EH (cell line): ENCODE measurements at regions not wholly inside any gene's neighbourhood (a gene's known extent, or its start where the extent isn't known, plus 50 kb on each side); places are given as distances from the start of the nearest gene placed in this dataset.
A peak's percentile ranks its signal among the peaks of the same experiment; 100 is the strongest.

ENCODE experiments used
- DNase-seq: peaks from one replicate; pipeline ENCODE4 v3.0.0-alpha.2; 2015; ENCODE audit warnings: low read depth

DNA sequence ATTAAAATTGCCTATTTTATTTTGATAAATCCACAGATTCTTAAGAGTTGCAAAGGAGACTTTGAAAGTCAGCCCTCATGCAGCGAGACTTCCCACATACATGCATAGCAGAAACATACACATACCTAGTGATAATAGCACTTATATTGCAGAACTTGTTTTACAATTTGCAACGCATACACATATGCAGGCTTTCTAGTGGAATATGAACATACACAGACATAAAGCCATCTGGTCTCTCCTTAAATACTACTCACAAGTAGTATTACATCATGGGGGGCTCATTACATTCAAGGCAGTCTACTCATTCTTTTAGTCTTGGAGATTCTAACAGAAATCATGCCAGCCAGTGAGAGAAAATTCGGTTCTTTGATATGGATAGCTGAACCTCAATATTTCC lies 295.1 kb upstream of the RND3 start:
- DNase-seq, result no peak

DNA sequence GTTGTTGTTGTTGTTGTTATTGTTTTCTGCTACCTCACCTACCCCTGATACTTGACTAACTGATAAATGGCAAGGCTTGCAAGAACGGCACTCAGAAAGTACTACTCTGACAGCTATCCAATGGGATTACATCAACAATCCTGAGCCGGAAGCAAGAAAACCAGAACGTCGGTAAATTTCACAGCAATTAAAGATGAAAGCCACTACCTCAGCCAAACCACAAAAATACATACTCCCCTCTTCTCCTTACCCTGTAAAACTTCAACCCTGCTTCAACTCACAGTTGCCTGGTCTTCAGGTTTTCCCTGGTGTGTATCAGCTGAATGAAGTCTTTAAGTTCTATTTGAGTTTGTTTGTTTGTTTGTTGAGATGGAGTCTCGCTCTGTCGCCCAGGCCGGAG lies 293.7 kb upstream of the RND3 start:
- DNase-seq, result no peak

GRCh38 chr2:150778828-150779227 lies 291.4 kb upstream of the RND3 start:
- DNase-seq, result peak; percentile 31

- no peak for DNase-seq
These were observed 282.0 kb upstream of the RND3 start for GRCh38 chr2:150769421-150769820.

- no peak for DNase-seq
These were observed 280.7 kb upstream of the RND3 start for GRCh38 chr2:150767991-150768746.

DNA sequence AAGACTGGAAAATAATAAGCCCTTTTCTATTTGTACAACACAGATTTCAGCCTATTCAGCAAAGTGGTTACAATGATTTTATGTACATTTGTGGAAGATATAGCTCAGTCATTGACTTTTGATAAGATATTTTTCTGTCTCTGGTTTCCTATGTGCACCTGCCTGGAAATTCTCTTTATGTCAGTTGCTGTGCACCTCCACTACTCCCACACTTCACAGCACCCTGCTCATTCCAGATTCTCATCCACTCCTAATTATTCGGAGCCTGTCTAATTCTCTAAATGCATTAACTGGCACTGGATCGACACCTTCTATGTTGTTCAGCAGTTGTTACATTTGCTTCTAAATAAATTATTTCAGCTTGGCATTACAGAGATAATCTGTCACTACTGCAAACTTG lies 275.1 kb upstream of the RND3 start:
- no peak for DNase-seq

GRCh38 chr2:150759531-150759930 lies 272.1 kb upstream of the RND3 start:
- DNase-seq, result no peak

DNA sequence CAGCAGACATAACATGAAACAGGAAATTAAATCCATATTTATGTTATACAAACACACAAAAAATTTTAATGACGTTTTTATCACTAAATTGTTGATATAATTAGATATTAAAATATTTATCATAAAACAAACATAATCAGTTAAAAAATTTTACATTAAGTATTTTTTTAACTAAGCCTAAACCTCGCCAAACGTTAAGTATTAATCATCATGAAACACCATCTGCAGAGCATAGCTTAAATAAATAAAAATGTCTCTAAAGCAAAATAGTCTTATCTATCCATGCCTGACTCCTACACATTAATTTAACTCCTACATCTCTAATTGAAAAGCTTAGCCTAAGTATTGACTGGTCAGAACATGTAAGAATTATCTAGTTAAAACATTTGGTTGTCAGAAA lies 271.6 kb upstream of the RND3 start:
- no peak for DNase-seq

GRCh38 chr2:150752229-150752628 lies 264.8 kb upstream of the RND3 start:
- DNase-seq, result no peak

DNA sequence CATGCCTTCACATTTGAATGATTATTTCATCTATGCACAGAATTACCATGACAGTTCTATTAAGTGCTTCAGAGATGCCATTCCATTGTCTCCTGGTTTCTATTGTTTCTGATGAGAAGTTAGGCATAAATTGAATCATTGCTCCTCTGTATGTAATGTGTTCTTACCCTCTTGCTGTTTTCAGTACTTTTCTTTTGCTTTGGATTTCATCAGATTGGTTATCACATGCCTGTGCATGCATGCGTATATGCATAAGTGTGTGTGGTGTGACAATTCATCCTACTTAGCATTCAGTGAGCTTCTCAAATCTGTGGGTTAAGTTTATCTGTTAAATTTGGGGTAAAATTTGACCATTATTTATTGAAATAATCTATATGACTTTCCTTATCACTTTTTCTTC lies 263.3 kb upstream of the RND3 start:
- DNase-seq, result no peak

DNA sequence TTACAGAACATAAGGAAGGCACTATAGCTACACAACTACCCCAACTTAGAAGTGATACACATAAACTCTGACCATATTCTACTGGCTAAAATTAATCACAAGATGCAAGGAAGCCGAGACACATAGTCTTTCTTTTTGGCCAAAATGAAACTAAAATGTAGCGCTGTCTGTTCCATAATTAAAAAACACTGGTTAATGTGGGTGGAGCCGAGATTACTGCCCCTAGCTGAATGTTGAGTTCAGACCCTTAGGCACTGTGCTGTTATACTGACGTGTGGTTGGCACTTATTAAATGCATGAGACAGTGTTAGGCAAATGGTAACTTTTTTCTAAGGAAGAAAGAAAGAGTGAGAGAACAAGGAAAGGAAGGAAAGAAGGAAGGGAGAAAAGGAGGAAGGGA lies 254.6 kb upstream of the RND3 start:
- DNase-seq, result no peak

DNA sequence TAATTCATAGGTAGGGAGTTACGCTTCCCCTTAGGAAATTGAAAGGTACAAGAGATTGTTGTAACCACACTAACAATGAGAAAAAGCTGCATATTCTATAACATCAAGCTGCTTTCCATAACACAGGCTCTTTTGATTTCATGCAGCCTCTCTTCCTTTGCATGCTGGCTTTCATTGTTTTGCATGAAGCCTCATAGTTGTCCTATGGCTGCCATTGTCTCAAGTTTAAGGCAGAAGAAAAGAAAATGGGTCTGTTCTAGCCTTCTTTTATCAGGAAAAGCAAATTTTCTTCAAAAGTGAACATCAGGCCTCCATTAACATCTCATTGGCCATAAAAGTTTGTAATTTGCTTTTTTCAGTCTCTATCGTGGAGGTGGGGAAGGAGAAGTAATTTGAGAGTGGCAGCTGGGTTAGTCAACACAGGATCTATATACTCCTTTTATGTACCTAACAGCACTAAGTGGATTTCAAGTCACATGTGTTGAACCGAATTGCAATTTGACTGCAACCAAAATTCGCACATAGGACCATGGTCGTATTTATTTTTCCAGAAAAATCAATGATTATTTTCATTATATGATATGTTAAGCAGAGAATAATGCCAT lies 248.5 kb upstream of the RND3 start:
- DNase-seq, result no peak

DNA sequence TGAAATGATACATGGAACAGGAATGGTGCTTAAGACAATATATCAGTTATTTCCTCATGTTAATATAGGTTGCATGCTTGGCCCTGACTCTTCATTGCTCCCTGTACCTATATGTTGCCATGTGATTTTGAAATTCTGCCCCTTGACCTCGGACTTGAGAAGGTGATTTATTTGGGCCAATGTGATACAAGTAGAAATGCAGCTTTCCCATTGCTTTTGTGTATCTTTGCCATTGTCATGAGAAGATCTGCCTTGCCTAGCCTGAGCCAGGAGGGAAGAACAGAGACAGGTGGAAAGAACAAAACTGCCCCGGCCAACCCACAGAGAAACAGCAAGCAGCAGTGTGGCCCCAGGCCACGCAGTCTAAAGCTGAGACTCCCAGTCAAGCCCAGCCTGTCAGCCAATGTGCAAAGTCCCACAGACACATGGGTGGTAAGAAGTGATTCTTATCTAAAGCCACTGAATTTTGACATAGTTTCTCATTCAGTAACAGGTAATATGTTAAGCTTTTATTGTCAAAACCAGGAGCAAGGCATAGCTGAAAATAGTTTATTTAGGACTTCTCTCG lies 245.7 kb upstream of the RND3 start:
- DNase-seq, result no peak

DNA sequence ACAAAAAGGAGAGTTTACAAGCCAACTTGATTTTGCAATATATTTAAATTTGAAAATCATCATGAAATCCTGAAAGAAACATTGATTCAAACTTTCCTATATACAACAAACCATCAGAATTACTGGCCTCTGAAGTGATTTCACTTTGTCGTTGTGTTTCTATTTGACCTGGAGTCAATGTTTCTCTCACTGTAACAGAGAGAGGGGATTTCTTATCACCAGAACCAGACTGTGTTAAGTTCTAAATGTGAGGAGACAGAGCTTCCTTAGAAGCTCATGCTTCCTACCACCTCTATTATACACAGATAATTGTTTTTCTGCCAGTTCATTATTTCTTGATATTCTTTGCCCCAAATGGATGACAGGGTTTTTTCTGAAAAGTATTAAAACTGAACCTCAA lies 245.0 kb upstream of the RND3 start:
- no peak for DNase-seq

DNA sequence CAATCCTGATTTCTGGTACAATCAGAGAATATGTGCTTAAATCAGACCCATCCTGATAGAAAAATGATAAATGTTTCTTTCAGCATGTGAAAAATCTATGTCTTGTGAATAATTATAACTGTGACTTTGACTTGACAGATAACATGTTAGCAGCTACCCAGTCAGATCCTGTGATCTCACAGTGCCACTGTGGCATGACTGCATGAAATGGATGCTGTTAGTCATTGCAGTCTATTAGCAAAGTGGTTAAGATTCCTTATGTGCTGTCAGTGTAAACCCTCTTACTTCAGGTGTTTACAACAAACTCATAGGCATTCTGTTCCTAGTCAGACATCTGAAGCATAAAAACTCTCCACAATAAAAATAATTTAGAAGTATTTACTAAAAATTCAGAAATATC lies 244.6 kb upstream of the RND3 start:
- peak; percentile 55 for DNase-seq

GRCh38 chr2:150729495-150729955 lies 242.1 kb upstream of the RND3 start:
- DNase-seq, result no peak

DNA sequence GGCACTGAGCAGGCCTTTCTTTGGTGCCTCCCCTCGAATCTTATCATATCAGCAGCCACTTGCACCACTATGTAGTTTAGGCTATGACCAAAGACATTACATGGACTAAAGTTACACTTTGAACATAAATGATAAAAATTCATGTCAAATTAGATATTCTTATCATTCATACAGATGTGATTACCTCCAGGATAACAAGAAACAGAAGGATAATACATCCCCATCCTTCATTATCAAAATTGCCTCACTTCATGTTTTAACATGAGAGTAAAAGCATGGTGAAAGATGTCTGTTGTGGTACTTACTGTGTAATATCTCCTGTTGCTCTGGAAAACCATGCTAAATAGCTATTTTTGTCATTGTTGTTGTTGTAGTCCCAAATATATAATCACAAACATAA lies 230.8 kb upstream of the RND3 start:
- DNase-seq, result no peak

GRCh38 chr2:150716186-150716585 lies 228.7 kb upstream of the RND3 start:
- DNase-seq, result peak; percentile 28

GRCh38 chr2:150715501-150715900 lies 228.0 kb upstream of the RND3 start:
- no peak for DNase-seq

DNA sequence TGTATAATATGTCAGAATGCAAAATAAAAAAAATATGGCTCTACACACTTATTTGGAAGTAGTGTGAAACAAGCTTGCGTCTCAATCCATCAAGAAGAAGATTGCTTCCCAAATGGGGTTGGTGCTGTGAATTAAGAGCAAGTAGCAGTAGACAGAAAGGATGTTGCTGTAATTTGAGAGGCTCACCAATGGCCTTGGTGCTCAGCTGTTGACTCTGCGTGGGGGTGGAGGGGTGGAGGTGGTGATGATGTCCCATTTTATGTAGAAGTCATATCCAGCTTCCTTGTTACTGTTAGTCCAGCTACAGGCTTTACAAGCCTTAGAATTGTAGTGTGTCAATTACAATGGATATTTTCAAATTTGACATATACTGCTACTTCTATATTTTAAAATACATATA lies 223.4 kb upstream of the RND3 start:
- DNase-seq, result no peak

GRCh38 chr2:150710041-150710440 lies 222.6 kb upstream of the RND3 start:
- no peak for DNase-seq

- DNase-seq, result no peak
These were observed 219.1 kb upstream of the RND3 start for GRCh38 chr2:150706561-150706960.

DNA sequence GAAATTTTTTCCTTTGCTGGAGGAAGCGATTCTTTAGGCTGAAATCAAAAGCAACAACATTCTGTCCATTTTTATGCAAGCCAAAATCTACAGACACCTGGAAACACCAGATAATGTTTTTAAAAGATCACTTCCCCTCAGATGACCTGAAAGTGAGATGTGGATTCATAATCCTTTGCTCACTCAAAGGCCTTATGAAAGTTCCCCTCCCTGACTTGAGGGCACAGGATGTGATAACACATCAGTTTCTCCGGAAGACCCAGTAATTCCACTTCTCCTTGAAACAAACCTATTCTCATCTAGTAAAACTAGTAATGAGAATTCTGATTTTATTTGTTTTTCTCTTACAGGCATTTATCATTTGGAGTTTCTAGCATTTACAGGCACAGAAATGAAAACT lies 218.3 kb upstream of the RND3 start:
- DNase-seq, result peak; percentile 3

DNA sequence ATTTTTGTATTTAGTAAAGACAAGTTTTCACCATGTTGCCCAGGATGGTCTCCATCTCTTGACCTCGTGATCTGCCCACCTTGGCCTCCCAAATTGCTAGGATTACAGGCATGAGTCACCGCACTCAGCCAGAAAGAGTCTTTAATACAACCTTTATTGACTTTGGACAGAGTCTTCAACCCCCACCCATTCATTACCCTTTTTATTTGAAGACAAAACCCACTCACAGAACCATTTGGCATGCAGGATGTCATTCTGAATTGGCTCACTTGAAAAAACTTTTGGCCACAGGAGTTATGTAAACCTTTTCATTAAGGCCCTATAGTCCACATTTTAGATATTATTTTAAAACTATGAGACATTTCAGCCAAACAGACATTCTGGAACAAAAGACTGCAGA lies 217.9 kb upstream of the RND3 start:
- DNase-seq, result peak; percentile 10
